GM13976 (cell line): ENCODE measurements at regions not wholly inside any gene's neighbourhood (a gene's known extent, or its start where the extent isn't known, plus 50 kb on each side); places are given as distances from the start of the nearest gene placed in this dataset.

ENCODE experiments used
- DNase-seq: peaks from one replicate; pipeline ENCODE4 v3.0.0; 2012; ENCODE audit warnings: low spot score
- in situ Hi-C: fragments of 300-500 bp; cut with MboI; formaldehyde crosslinking; loops from one replicate; pipeline ENCODE4 v1.12.0; 2022; ENCODE audit warnings: low sequenced_read_pairs, mixed read lengths, inconsistent platforms; ENCODE audit not compliant: unreplicated experiment
- TF ChIP-seq, protein P1 (sequence below): IDR thresholded peaks from 2 replicates; pipeline ENCODE4 v1.5.1; 2012; ENCODE audit warnings: borderline replicate concordance, mild to moderate bottlenecking; ENCODE audit not compliant: insufficient read depth; ENCODE audit errors: extremely low read depth, missing control alignments, control extremely low read depth

DNA sequence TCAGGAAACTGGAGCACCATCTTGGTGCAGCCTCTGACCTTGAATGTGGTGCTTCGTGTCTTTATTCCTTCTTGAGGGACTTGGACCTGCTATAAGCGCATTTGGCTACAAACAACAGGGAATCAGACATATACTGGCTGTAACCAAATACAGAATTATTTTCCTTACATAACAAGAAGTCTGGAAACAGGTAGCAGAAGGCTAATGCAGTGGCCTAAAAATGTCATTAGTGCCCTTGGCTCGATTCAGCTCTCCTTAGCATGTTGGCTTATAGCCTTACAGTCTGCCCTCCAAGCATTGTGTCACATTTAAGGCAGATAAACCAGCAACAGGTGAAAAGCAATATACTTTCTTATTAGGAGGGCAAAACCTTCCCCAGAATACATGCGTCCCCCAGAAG, 655.4 kb downstream of the XIRP2 start:
- no peak for DNase-seq
- in situ Hi-C loops, result no loop called here

DNA sequence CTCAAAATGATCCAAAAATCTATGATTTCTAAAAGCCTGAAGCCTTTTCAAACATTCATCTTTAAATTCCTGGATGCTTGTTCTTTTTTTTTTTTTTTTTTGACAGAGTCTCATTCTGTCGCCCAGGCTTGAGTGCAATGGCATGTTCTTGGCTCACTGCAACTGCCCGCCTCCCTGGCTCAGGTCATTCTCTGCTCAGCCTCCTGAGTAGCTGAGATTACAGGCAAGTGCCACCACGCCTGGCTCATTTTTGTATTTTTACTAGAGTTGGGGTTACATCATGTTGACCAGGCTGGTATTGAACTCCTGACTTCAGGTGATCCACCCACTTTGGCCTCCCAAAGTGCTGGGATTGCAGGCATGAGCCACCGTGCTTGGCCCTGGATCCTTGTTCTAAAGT, 649.5 kb downstream of the XIRP2 start:
- TF ChIP-seq, protein P1, sequence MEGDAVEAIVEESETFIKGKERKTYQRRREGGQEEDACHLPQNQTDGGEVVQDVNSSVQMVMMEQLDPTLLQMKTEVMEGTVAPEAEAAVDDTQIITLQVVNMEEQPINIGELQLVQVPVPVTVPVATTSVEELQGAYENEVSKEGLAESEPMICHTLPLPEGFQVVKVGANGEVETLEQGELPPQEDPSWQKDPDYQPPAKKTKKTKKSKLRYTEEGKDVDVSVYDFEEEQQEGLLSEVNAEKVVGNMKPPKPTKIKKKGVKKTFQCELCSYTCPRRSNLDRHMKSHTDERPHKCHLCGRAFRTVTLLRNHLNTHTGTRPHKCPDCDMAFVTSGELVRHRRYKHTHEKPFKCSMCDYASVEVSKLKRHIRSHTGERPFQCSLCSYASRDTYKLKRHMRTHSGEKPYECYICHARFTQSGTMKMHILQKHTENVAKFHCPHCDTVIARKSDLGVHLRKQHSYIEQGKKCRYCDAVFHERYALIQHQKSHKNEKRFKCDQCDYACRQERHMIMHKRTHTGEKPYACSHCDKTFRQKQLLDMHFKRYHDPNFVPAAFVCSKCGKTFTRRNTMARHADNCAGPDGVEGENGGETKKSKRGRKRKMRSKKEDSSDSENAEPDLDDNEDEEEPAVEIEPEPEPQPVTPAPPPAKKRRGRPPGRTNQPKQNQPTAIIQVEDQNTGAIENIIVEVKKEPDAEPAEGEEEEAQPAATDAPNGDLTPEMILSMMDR, result no peak
- no peak for DNase-seq
- in situ Hi-C loops, result no loop called here

More for the DNA sequence above, 655.4 kb downstream of the XIRP2 start:
- TF ChIP-seq, protein P1, result no peak

DNA sequence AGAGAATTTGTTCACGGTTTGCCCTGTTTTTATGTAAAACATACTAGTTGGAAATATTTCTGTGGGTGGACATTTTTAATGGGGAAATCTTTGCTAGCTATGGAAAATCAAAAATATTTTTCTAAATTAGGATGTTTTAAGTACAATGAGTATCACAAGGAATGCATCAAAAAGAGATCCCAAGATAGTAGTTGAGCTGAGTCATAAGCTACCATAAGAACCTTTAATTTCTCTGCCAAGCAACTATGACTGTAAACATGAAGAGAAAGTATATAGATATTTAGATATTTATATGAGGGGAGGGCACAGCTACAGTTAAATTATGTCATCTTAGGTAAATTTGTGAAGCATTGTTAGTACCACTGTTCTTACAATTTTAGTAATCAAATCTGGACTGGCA, 646.2 kb downstream of the XIRP2 start:
- in situ Hi-C loops, result no loop called here
- TF ChIP-seq, protein P1, result no peak
- DNase-seq, result no peak

GRCh38 chr2:167524786-167525185, 636.5 kb downstream of the XIRP2 start:
- TF ChIP-seq, protein P1, result no peak
- no peak for DNase-seq
- in situ Hi-C loops, result no loop called here

DNA sequence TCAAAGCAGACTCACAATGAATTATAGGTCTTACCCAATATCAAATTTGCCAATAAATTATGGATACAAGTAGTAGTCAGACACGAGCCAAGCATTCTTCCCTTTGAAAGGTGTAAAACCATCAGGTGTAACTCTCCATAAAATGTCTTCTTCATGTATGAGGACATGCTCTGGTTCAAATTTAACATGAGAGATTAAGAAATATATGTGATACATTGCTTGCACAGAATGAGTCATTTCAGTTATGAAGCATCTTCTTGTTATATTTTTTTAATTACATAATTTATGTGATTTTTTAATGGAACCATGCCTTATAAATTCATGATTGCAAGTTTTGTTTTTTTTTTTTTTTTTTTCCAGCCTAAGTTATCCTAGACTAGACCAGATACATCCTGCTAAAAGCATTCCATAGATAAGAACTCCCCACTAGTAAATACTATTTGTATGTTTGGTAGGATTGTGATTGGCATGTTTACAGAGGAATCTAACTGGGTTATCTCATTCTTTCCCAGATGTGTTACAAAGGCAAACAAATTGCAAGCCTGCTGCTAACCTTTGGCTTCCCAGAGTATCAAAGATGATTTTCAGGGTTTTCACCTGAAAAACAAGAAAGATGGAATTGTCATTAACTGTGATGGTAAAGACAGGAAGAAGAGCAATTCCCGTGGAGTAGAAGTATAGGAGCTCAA, 621.9 kb downstream of the XIRP2 start:
- in situ Hi-C loops, result no loop called here
- no peak for DNase-seq
- TF ChIP-seq, protein P1, result no peak

DNA sequence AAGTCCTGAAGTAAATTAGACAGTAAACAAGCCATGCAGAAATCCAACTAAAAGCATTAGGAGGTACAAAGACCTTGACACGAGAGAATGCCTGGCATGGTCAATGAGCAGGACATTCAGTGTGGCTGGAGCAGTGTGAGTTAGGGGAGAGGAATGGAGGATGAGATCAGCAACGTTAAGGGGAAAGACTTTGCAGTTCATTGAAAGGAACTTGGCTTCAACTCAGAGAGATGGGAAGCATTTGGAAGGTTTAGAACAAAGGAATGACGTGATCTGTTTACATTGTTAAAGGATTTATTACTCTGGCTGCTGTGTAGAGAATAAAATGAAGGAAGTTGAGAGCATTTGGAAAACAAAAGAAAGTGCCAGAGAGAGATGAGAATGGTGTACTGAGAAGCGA, 621.3 kb downstream of the XIRP2 start:
- TF ChIP-seq, protein P1, result no peak
- in situ Hi-C loops, result no loop called here
- DNase-seq, result no peak
